ENCODE measurements at regions not wholly inside any gene's neighbourhood (a gene's known extent, or its start where the extent isn't known, plus 50 kb on each side); places are given as distances from the start of the nearest gene placed in this dataset.

DNA sequence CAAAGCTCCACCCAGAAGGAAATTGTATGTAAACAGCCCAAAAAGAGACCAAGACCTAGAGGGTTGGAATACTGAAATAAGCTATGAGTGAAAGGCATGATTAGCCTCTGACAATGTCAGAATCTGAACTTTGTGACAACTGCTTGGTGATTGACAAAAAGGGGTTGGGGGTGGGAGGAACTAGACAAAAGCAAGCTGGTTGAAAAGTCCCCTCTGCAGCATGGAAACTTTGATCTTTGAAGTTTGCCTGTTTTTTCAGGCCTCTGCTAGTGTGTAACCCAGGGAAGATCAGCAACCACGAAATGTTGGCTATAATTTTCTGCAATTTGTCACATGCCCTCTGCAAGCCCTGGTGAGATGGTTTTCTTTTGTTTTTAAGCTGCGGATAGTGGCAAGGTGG lies 104.8 kb upstream of the SLC25A13 start:
- TF ChIP-seq SIN3A (IDR thresholded peaks at IDR 0.05; ENCODE audit: borderline replicate concordance, insufficient read depth, low read depth, low read length) = no peak
- TF ChIP-seq, protein P1, sequence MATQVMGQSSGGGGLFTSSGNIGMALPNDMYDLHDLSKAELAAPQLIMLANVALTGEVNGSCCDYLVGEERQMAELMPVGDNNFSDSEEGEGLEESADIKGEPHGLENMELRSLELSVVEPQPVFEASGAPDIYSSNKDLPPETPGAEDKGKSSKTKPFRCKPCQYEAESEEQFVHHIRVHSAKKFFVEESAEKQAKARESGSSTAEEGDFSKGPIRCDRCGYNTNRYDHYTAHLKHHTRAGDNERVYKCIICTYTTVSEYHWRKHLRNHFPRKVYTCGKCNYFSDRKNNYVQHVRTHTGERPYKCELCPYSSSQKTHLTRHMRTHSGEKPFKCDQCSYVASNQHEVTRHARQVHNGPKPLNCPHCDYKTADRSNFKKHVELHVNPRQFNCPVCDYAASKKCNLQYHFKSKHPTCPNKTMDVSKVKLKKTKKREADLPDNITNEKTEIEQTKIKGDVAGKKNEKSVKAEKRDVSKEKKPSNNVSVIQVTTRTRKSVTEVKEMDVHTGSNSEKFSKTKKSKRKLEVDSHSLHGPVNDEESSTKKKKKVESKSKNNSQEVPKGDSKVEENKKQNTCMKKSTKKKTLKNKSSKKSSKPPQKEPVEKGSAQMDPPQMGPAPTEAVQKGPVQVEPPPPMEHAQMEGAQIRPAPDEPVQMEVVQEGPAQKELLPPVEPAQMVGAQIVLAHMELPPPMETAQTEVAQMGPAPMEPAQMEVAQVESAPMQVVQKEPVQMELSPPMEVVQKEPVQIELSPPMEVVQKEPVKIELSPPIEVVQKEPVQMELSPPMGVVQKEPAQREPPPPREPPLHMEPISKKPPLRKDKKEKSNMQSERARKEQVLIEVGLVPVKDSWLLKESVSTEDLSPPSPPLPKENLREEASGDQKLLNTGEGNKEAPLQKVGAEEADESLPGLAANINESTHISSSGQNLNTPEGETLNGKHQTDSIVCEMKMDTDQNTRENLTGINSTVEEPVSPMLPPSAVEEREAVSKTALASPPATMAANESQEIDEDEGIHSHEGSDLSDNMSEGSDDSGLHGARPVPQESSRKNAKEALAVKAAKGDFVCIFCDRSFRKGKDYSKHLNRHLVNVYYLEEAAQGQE (IDR thresholded peaks at IDR 0.05; ENCODE audit: insufficient read depth in 1 of 2, low read depth in 2 of 2, low read length in 1 of 2) = no peak
